AG04450 (cell line): ENCODE measurements at regions not wholly inside any gene's neighbourhood (a gene's known extent, or its start where the extent isn't known, plus 50 kb on each side); places are given as distances from the start of the nearest gene placed in this dataset.

Experiments used
- CTCF ChIA-PET: fragments of 300-600, 350-600 bp; formaldehyde crosslinking; extraction: SDS; loops from one replicate; lab custom pipeline; 2022; ENCODE audit warnings: antibody characterized with exemption, inconsistent platforms; lab: Charles Lee
- POLR2A ChIA-PET: fragments of 350-600 bp; formaldehyde crosslinking; extraction: SDS; loops from one replicate; lab custom pipeline; 2021; ENCODE audit warnings: antibody characterized with exemption, inconsistent platforms; lab: Yijun Ruan, JAX
- DNase-seq: peaks from one replicate; pipeline ENCODE4 v3.0.0-alpha.2; 2011; ENCODE audit warnings: low read depth, low spot score
- H3K27ac ChIP-seq: one replicate; pipeline ENCODE4 v1.5.1; 2012; ENCODE audit warnings: low read depth, low read length, control low read depth
- H3K27me3 ChIP-seq: one replicate; pipeline ENCODE4 v1.6.0; 2012; ENCODE audit warnings: low read length; ENCODE audit not compliant: control insufficient read depth, insufficient read depth
- H3K4me3 ChIP-seq: 2 replicates; pipeline ENCODE4 v1.5.1; 2011; ENCODE audit warnings: mild to moderate bottlenecking, low read depth, low read length, control low read depth
- H3K9me3 ChIP-seq: 2 replicates; pipeline ENCODE4 v1.5.1; 2012; ENCODE audit warnings: low read length; ENCODE audit not compliant: control insufficient read depth, insufficient read depth
- CTCF ChIP-seq: IDR thresholded peaks from 2 replicates; pipeline ENCODE4 v1.5.1; 2011; ENCODE audit warnings: low read depth, low read length, control low read depth, inconsistent platforms

- Histone ChIP-seq H3K27ac (no peak overlapping the region), H3K4me3 (no peak overlapping the region), H3K9me3 (peaks cover 11% of the 10 kb centered on the region), H3K27me3 (no peaks in the 10 kb centered on the region)
- TF ChIP-seq CTCF = no peak
- POLR2A ChIA-PET = no interaction called here
- no peak for DNase-seq
- CTCF ChIA-PET = no interaction called here
These were observed 571.5 kb upstream of the FBXO33 start for GRCh38 chr14:40003773-40004172.

- TF ChIP-seq CTCF = no peak
- CTCF ChIA-PET = no interaction called here
- DNase-seq = no peak
These were observed 566.6 kb upstream of the FBXO33 start for GRCh38 chr14:39998854-39999253.

GRCh38 chr14:39998114-39998513 lies 565.9 kb upstream of the FBXO33 start:
- Histone ChIP-seq H3K27ac (no peak overlapping the region), H3K9me3 (peaks cover 15% of the 10 kb centered on the region), H3K4me3 (no peak overlapping the region), H3K27me3 (no peaks in the 10 kb centered on the region)
- DNase-seq = no peak
- ChIA-PET POLR2A (no interaction called here), CTCF (no interaction called here)
- no peak for TF ChIP-seq CTCF

More at GRCh38 chr14:39998854-39999253, 566.6 kb upstream of the FBXO33 start:
- POLR2A ChIA-PET = no interaction called here
- Histone ChIP-seq H3K4me3 (no peak overlapping the region), H3K27ac (no peak overlapping the region), H3K9me3 (peaks cover 15% of the 10 kb centered on the region), H3K27me3 (no peaks in the 10 kb centered on the region)

GRCh38 chr14:39991041-39991440 lies 558.8 kb upstream of the FBXO33 start:
- no peak overlapping the region for H3K27ac ChIP-seq
- CTCF ChIA-PET = no interaction called here
- H3K27me3 ChIP-seq = no peaks in the 10 kb centered on the region
- peaks cover 2% of the 10 kb centered on the region; the same call in 1 of the 2 replicates for H3K9me3 ChIP-seq
- DNase-seq = no peak
- TF ChIP-seq CTCF = no peak
- H3K4me3 ChIP-seq = no peak overlapping the region
- POLR2A ChIA-PET = no interaction called here

- no peaks in the 10 kb centered on the region for H3K27me3 ChIP-seq
- DNase-seq = no peak
- no peak overlapping the region for H3K4me3 ChIP-seq
- peaks cover 5% of the 10 kb centered on the region; the same call in 1 of the 2 replicates for H3K9me3 ChIP-seq
- TF ChIP-seq CTCF = no peak
- ChIA-PET POLR2A (no interaction called here), CTCF (no interaction called here)
- H3K27ac ChIP-seq = no peak overlapping the region
These were observed 556.7 kb upstream of the FBXO33 start for GRCh38 chr14:39988939-39989338.
